ENCODE measurements at regions not wholly inside any gene's neighbourhood (a gene's known extent, or its start where the extent isn't known, plus 50 kb on each side); places are given as distances from the start of the nearest gene placed in this dataset.

- TF ChIP-seq EZH2 (IDR thresholded peaks at IDR 0.05; ENCODE audit: borderline replicate concordance, low read depth, low read length, severe bottlenecking), result no peak
- TF ChIP-seq, protein P1, sequence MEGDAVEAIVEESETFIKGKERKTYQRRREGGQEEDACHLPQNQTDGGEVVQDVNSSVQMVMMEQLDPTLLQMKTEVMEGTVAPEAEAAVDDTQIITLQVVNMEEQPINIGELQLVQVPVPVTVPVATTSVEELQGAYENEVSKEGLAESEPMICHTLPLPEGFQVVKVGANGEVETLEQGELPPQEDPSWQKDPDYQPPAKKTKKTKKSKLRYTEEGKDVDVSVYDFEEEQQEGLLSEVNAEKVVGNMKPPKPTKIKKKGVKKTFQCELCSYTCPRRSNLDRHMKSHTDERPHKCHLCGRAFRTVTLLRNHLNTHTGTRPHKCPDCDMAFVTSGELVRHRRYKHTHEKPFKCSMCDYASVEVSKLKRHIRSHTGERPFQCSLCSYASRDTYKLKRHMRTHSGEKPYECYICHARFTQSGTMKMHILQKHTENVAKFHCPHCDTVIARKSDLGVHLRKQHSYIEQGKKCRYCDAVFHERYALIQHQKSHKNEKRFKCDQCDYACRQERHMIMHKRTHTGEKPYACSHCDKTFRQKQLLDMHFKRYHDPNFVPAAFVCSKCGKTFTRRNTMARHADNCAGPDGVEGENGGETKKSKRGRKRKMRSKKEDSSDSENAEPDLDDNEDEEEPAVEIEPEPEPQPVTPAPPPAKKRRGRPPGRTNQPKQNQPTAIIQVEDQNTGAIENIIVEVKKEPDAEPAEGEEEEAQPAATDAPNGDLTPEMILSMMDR (IDR thresholded peaks at IDR 0.05; ENCODE audit: borderline replicate concordance, extremely low read depth, low read length, poor library complexity, severe bottlenecking), result no peak
- ATAC-seq (ENCODE audit: insufficient read depth, low read depth), result no peak
- no peak overlapping the region for H3K9ac ChIP-seq (ENCODE audit: low read depth, low read length)
- no peaks in the 10 kb centered on the region for H3K27me3 ChIP-seq (ENCODE audit: insufficient read depth, low read length, poor library complexity)
- no peaks in the 10 kb centered on the region for H3K4me1 ChIP-seq (ENCODE audit: insufficient read depth, low read length)
- no peak for DNase-seq
- no peak overlapping the region for H3K4me3 ChIP-seq (ENCODE audit: low read depth in 1 of 2, low read length in 2 of 2)
- H2AFZ ChIP-seq (ENCODE audit: low read depth, low read length), result no peak overlapping the region
- H3K36me3 ChIP-seq (ENCODE audit: insufficient read depth, low read length), result no peaks in the 10 kb centered on the region
- no peak overlapping the region for H3K27ac ChIP-seq (ENCODE audit: low read length)
- no peaks in the 10 kb centered on the region for H3K79me2 ChIP-seq (ENCODE audit: insufficient read depth, low read length)
- no peak overlapping the region for H3K4me2 ChIP-seq (ENCODE audit: insufficient read depth, low read length)
- H3K9me3 ChIP-seq (ENCODE audit: insufficient read depth, low read length, severe bottlenecking), result no peaks in the 10 kb centered on the region
- H4K20me1 ChIP-seq (ENCODE audit: insufficient read depth, low read length), result no peaks in the 10 kb centered on the region
Measured at GRCh38 chr2:22253171-22253570, 1129.4 kb downstream of the TDRD15 start.

GRCh38 chr2:22261165-22261564 is 1123.8 kb upstream of the KLHL29 start:
- no peak overlapping the region for H3K4me3 ChIP-seq (ENCODE audit: low read depth in 1 of 2, low read length in 2 of 2)
- no peak overlapping the region for H3K9ac ChIP-seq (ENCODE audit: low read depth, low read length)
- TF ChIP-seq EZH2 (IDR thresholded peaks at IDR 0.05; ENCODE audit: borderline replicate concordance, low read depth, low read length, severe bottlenecking), result no peak
- TF ChIP-seq, protein P1 (IDR thresholded peaks at IDR 0.05; ENCODE audit: borderline replicate concordance, extremely low read depth, low read length, poor library complexity, severe bottlenecking), result no peak
- no peaks in the 10 kb centered on the region for H4K20me1 ChIP-seq (ENCODE audit: insufficient read depth, low read length)
- H3K9me3 ChIP-seq (ENCODE audit: insufficient read depth, low read length, severe bottlenecking), result no peaks in the 10 kb centered on the region
- H2AFZ ChIP-seq (ENCODE audit: low read depth, low read length), result no peak overlapping the region
- H3K27me3 ChIP-seq (ENCODE audit: insufficient read depth, low read length, poor library complexity), result no peaks in the 10 kb centered on the region
- H3K79me2 ChIP-seq (ENCODE audit: insufficient read depth, low read length), result no peaks in the 10 kb centered on the region
- no peak for DNase-seq
- H3K4me2 ChIP-seq (ENCODE audit: insufficient read depth, low read length), result no peak overlapping the region
- no peak for ATAC-seq (ENCODE audit: insufficient read depth, low read depth)
- H3K36me3 ChIP-seq (ENCODE audit: insufficient read depth, low read length), result no peaks in the 10 kb centered on the region
- no peaks in the 10 kb centered on the region for H3K4me1 ChIP-seq (ENCODE audit: insufficient read depth, low read length)
- no peak overlapping the region for H3K27ac ChIP-seq (ENCODE audit: low read length)

DNA sequence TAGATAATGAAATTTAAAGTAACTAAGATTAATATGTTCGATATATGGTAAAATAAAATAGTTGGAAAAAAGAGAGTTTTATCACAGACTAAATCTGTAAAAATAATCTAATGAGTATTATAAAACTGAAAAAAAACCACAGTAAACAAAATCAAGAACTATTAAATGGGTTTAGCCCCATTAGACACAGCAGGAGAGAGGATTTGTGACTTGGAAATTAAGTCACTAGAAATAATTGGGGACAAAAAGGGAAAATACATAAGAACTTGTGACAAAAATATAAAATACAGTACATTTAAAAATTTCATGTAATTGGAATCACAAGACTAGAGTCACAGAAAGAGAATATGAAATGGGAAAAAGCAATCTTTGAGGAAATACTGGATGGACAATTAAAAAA is 1114.6 kb upstream of the KLHL29 start:
- no peaks in the 10 kb centered on the region for H3K4me1 ChIP-seq (ENCODE audit: insufficient read depth, low read length)
- DNase-seq (no peak), ATAC-seq (ENCODE audit: insufficient read depth, low read depth) (no peak)
- H3K9ac ChIP-seq (ENCODE audit: low read depth, low read length), result no peak overlapping the region
- H3K79me2 ChIP-seq (ENCODE audit: insufficient read depth, low read length), result no peaks in the 10 kb centered on the region
- no peak overlapping the region for H3K4me3 ChIP-seq (ENCODE audit: low read depth in 1 of 2, low read length in 2 of 2)
- no peak overlapping the region for H2AFZ ChIP-seq (ENCODE audit: low read depth, low read length)
- no peak overlapping the region for H3K4me2 ChIP-seq (ENCODE audit: insufficient read depth, low read length)
- no peaks in the 10 kb centered on the region for H4K20me1 ChIP-seq (ENCODE audit: insufficient read depth, low read length)
- H3K27me3 ChIP-seq (ENCODE audit: insufficient read depth, low read length, poor library complexity), result no peaks in the 10 kb centered on the region
- H3K36me3 ChIP-seq (ENCODE audit: insufficient read depth, low read length), result no peaks in the 10 kb centered on the region
- H3K9me3 ChIP-seq (ENCODE audit: insufficient read depth, low read length, severe bottlenecking), result no peaks in the 10 kb centered on the region
- H3K27ac ChIP-seq (ENCODE audit: low read length), result no peak overlapping the region
- TF ChIP-seq, protein P1 (IDR thresholded peaks at IDR 0.05; ENCODE audit: borderline replicate concordance, extremely low read depth, low read length, poor library complexity, severe bottlenecking), result no peak
- TF ChIP-seq EZH2 (IDR thresholded peaks at IDR 0.05; ENCODE audit: borderline replicate concordance, low read depth, low read length, severe bottlenecking), result no peak

DNA sequence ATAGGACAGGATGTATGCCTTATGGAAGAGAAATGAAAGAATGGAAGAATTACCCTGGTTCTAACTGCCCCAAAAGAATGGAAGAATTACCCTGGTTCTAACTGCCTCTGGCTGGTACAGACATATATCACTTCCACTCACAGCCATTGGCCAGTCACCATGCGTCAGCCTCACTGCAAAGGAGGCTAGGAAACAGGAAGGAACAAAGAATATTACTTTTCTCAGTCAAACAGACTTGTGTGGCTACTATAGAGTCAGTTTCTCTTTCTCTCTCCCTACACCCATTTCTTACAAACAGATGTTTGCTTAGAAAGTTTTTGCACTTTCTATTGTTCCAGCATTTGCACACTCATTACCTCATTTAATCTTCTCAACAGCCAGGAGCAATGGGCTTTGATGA is 1111.1 kb upstream of the KLHL29 start:
- no peak for TF ChIP-seq EZH2 (IDR thresholded peaks at IDR 0.05; ENCODE audit: borderline replicate concordance, low read depth, low read length, severe bottlenecking)
- no peak overlapping the region for H3K27ac ChIP-seq (ENCODE audit: low read length)
- no peak for ATAC-seq (ENCODE audit: insufficient read depth, low read depth)

More for the DNA sequence above, 1111.1 kb upstream of the KLHL29 start:
- Histone ChIP-seq H3K9ac (ENCODE audit: low read depth, low read length) (no peak overlapping the region), H2AFZ (ENCODE audit: low read depth, low read length) (no peak overlapping the region), H3K36me3 (ENCODE audit: insufficient read depth, low read length) (no peaks in the 10 kb centered on the region), H3K4me3 (ENCODE audit: low read depth in 1 of 2, low read length in 2 of 2) (no peak overlapping the region), H3K27me3 (ENCODE audit: insufficient read depth, low read length, poor library complexity) (no peaks in the 10 kb centered on the region), H3K4me2 (ENCODE audit: insufficient read depth, low read length) (no peak overlapping the region), H3K9me3 (ENCODE audit: insufficient read depth, low read length, severe bottlenecking) (no peaks in the 10 kb centered on the region), H3K79me2 (ENCODE audit: insufficient read depth, low read length) (no peaks in the 10 kb centered on the region), H3K4me1 (ENCODE audit: insufficient read depth, low read length) (no peaks in the 10 kb centered on the region), H4K20me1 (ENCODE audit: insufficient read depth, low read length) (no peaks in the 10 kb centered on the region)
- no peak for DNase-seq

Measured in DND-41 (cell line).